GM23338 (cell line): ENCODE measurements at regions not wholly inside any gene's neighbourhood (a gene's known extent, or its start where the extent isn't known, plus 50 kb on each side); places are given as distances from the start of the nearest gene placed in this dataset.

Source experiments
- ATAC-seq: fragments of 200-7000 bp; cut with Tn5 transposase; 3 replicates; pipeline ENCODE4 v1.9.1; 2020
- DNase-seq: peaks from one replicate; pipeline ENCODE4 v3.0.0-alpha.2; 2015; ENCODE audit warnings: low spot score
- H2AFZ ChIP-seq: fragments of 200-600 bp; sonication (generic); 2 replicates; pipeline ENCODE4 v1.8.0; 2016; ENCODE audit warnings: antibody characterized with exemption, mild to moderate bottlenecking, moderate library complexity
- H3F3A ChIP-seq: fragments of 200-600 bp; sonication (generic); replicated peaks from 2 replicates; pipeline ENCODE4 v1.8.0; 2017; ENCODE audit warnings: antibody characterized with exemption, mixed run types, low read depth
- H3K27ac ChIP-seq: fragments of 200-600 bp; sonication (generic); 2 replicates; pipeline ENCODE4 v1.6.1; 2016; ENCODE audit warnings: low read depth
- H3K27me3 ChIP-seq: fragments of 200-600 bp; sonication (generic); 2 replicates; pipeline ENCODE4 v1.8.0; 2016; ENCODE audit warnings: mild to moderate bottlenecking, mixed run types, moderate library complexity; ENCODE audit not compliant: insufficient read depth
- H3K36me3 ChIP-seq: fragments of 200-600 bp; sonication (generic); 2 replicates; pipeline ENCODE4 v1.8.0; 2016; ENCODE audit warnings: mild to moderate bottlenecking; ENCODE audit not compliant: insufficient read depth
- H3K4me1 ChIP-seq: fragments of 200-600 bp; sonication (generic); 2 replicates; pipeline ENCODE4 v1.8.0; 2016; ENCODE audit warnings: mild to moderate bottlenecking, moderate library complexity; ENCODE audit not compliant: insufficient read depth
- H3K4me2 ChIP-seq: fragments of 200-600 bp; sonication (generic); 2 replicates; pipeline ENCODE4 v1.7.1; 2017; ENCODE audit warnings: mixed run types
- H3K4me3 ChIP-seq: fragments of 200-600 bp; sonication (generic); 2 replicates; pipeline ENCODE4 v1.6.1; 2016; ENCODE audit warnings: mixed run types
- H3K79me2 ChIP-seq: fragments of 200-600 bp; sonication (generic); replicated peaks from 2 replicates; pipeline ENCODE4 v1.8.0; 2017; ENCODE audit warnings: mild to moderate bottlenecking; ENCODE audit not compliant: insufficient read depth
- H3K9me2 ChIP-seq: fragments of 200-600 bp; sonication (generic); 2 replicates; pipeline ENCODE4 v1.8.0; 2017; ENCODE audit not compliant: insufficient read depth
- H4K20me1 ChIP-seq: fragments of 200-600 bp; sonication (generic); replicated peaks from 2 replicates; pipeline ENCODE4 v1.8.0; 2017; ENCODE audit warnings: mild to moderate bottlenecking; ENCODE audit not compliant: insufficient read depth
- H3K27ac Mint-ChIP-seq: 2 replicates; pipeline ENCODE4 v1.8.0; 2020; ENCODE audit warnings: inconsistent platforms, mild to moderate bottlenecking, moderate library complexity, mixed read lengths
- H3K27me3 Mint-ChIP-seq: 3 replicates; pipeline ENCODE4 v1.8.0; 2022; ENCODE audit warnings: low read depth, mild to moderate bottlenecking, moderate library complexity, mixed read lengths, inconsistent platforms; ENCODE audit not compliant: insufficient read depth, poor library complexity
- H3K36me3 Mint-ChIP-seq: 3 replicates; pipeline ENCODE4 v1.8.0; 2021; ENCODE audit warnings: low read depth, mild to moderate bottlenecking, inconsistent platforms, moderate library complexity, mixed read lengths
- H3K4me1 Mint-ChIP-seq: 3 replicates; pipeline ENCODE4 v1.8.0; 2020; ENCODE audit warnings: mild to moderate bottlenecking, inconsistent platforms, mixed read lengths
- H3K4me3 Mint-ChIP-seq: 3 replicates; pipeline ENCODE4 v1.8.0; 2021; ENCODE audit warnings: moderate library complexity, mild to moderate bottlenecking, inconsistent platforms, mixed read lengths
- H3K9me3 Mint-ChIP-seq: 3 replicates; pipeline ENCODE4 v1.8.0; 2020; ENCODE audit warnings: moderate library complexity, mild to moderate bottlenecking, inconsistent platforms, mixed read lengths
- CREB1 ChIP-seq: fragments of 250-450 bp; sonication (Bioruptor Pico); IDR thresholded peaks from 2 replicates; pipeline ENCODE4 v1.5.0; 2020; ENCODE audit warnings: low read depth, mild to moderate bottlenecking, moderate library complexity
- ETS1 ChIP-seq: IDR thresholded peaks from 2 replicates; pipeline ENCODE4 v1.6.1; 2016; ENCODE audit warnings: antibody characterized with exemption
- EZH2 ChIP-seq: fragments of 200-600 bp; sonication (generic); IDR thresholded peaks from one replicate; pipeline ENCODE4 v1.8.0; 2017; ENCODE audit warnings: antibody characterized with exemption, mild to moderate bottlenecking, low read depth; ENCODE audit not compliant: unreplicated experiment
- EZH2phosphoT487 ChIP-seq: fragments of 200-600 bp; sonication (generic); IDR thresholded peaks from one replicate; pipeline ENCODE4 v1.8.1; 2018; ENCODE audit warnings: antibody characterized with exemption; ENCODE audit not compliant: unreplicated experiment
- JUNB ChIP-seq: IDR thresholded peaks from one replicate; pipeline ENCODE4 v1.6.1; 2016; ENCODE audit warnings: antibody characterized with exemption; ENCODE audit not compliant: unreplicated experiment
- NANOG ChIP-seq: IDR thresholded peaks from 2 replicates; pipeline ENCODE4 v1.6.1; 2016; ENCODE audit warnings: antibody characterized with exemption, borderline replicate concordance
- POLR2AphosphoS5 ChIP-seq: IDR thresholded peaks from 2 replicates; pipeline ENCODE4 v1.6.1; 2016; ENCODE audit warnings: antibody characterized with exemption, low read depth
- REST ChIP-seq: IDR thresholded peaks from one replicate; pipeline ENCODE4 v1.6.1; 2018; ENCODE audit warnings: antibody characterized with exemption; ENCODE audit not compliant: unreplicated experiment
- STAT1 ChIP-seq: IDR thresholded peaks from one replicate; pipeline ENCODE4 v1.6.1; 2016; ENCODE audit warnings: antibody characterized with exemption; ENCODE audit not compliant: unreplicated experiment
- ZNF114 ChIP-seq: fragments of 250-450 bp; sonication (Bioruptor Pico); IDR thresholded peaks from 2 replicates; pipeline ENCODE4 v1.5.0; 2020; ENCODE audit warnings: mild to moderate bottlenecking, moderate library complexity
- ZNF331 ChIP-seq: fragments of 250-450 bp; sonication (Bioruptor Pico); IDR thresholded peaks from 2 replicates; pipeline ENCODE4 v1.5.0; 2020; ENCODE audit warnings: low read depth, mild to moderate bottlenecking, moderate library complexity
- ZNF462 ChIP-seq: fragments of 250-450 bp; sonication (Bioruptor Pico); IDR thresholded peaks from 2 replicates; pipeline ENCODE4 v1.5.0; 2020; ENCODE audit warnings: mild to moderate bottlenecking, moderate library complexity
- TF ChIP-seq, protein P1 (sequence below), 2 experiments: fragments of 200-600 bp in 1 of 2; sonication (generic) in 1 of 2; conservative IDR thresholded peaks; 2 replicates each; pipeline versions ENCODE4 v1.5.1 to v1.6.1; 2016 to 2017; ENCODE audit warnings: antibody characterized with exemption in 2 of 2, low read depth in 2 of 2, mild to moderate bottlenecking in 2 of 2, moderate library complexity in 1 of 2

DNA sequence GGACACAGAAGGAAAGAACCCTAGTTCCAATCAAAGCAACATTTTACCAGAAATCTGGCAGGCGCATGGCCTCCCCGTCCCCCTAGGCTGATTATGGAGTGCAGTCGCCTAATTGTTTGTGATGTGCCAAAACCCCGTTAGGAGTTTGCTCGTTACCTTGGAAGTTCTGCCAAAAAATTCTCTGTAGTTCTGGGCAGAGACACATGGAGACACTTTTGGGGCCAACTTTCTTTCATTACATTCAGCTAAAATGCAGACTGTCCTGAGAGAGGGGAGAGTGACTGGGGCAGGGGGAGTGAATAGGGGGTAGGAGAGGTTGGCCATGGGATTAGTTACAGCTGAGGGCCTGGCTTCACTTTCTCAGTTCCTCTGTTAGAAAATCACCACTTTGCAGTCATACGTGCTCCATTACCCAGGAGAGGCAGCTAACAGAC, 158.0 kb upstream of the NPVF start:
- H3K79me2 ChIP-seq = no peaks in the 10 kb centered on the region
- no peaks in the 10 kb centered on the region for H3K27me3 ChIP-seq
- Mint-ChIP-seq H3K9me3 (no peaks in the 10 kb centered on the region), H3K4me1 (peaks cover 10% of the 10 kb centered on the region), H3K27ac (no peak overlapping the region), H3K36me3 (no peaks in the 10 kb centered on the region), H3K27me3 (no peaks in the 10 kb centered on the region), H3K4me3 (no peak overlapping the region)
- no peaks in the 10 kb centered on the region for H3F3A ChIP-seq
- no peak for ATAC-seq
- no peak overlapping the region for H3K4me3 ChIP-seq
- H2AFZ ChIP-seq = 0 out of 2 replicates have a peak overlapping the region, but pooled peaks have one; percentile 10
- H3K27ac ChIP-seq = no peak overlapping the region
- no peaks in the 10 kb centered on the region; the same call in 1 of the 2 replicates for H3K36me3 ChIP-seq
- H4K20me1 ChIP-seq = no peaks in the 10 kb centered on the region
- TF ChIP-seq, protein P1, sequence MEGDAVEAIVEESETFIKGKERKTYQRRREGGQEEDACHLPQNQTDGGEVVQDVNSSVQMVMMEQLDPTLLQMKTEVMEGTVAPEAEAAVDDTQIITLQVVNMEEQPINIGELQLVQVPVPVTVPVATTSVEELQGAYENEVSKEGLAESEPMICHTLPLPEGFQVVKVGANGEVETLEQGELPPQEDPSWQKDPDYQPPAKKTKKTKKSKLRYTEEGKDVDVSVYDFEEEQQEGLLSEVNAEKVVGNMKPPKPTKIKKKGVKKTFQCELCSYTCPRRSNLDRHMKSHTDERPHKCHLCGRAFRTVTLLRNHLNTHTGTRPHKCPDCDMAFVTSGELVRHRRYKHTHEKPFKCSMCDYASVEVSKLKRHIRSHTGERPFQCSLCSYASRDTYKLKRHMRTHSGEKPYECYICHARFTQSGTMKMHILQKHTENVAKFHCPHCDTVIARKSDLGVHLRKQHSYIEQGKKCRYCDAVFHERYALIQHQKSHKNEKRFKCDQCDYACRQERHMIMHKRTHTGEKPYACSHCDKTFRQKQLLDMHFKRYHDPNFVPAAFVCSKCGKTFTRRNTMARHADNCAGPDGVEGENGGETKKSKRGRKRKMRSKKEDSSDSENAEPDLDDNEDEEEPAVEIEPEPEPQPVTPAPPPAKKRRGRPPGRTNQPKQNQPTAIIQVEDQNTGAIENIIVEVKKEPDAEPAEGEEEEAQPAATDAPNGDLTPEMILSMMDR (conservative IDR thresholded peaks at IDR 0.05; ENCODE audit: low read depth in 2 of 2) = no peak
- TF ChIP-seq ETS1 (no peak), ZNF114 (CRISPR knock-in tag) (no peak), EZH2 (no peak), NANOG (no peak), CREB1 (CRISPR knock-in tag) (no peak), REST (no peak), ZNF462 (CRISPR knock-in tag) (no peak), POLR2AphosphoS5 (no peak), EZH2phosphoT487 (no peak), JUNB (no peak), ZNF331 (CRISPR knock-in tag) (no peak), STAT1 (no peak)
- no peaks in the 10 kb centered on the region for H3K4me1 ChIP-seq
- H3K9me2 ChIP-seq = 0 out of 2 replicates have a peak, but pooled peaks cover 3% of the 10 kb centered on the region
- no peak for DNase-seq
- no peak overlapping the region for H3K4me2 ChIP-seq
